Right renal cortex interstitium (tissue), 3 donors: ENCODE measurements at regions not wholly inside any gene's neighbourhood (a gene's known extent, or its start where the extent isn't known, plus 50 kb on each side); places are given as distances from the start of the nearest gene placed in this dataset.

Experiments
- DNase-seq, 3 donors: peaks; one replicate each; pipeline ENCODE4 v3.0.0-alpha.2; 2013; ENCODE audit warnings: low read depth in 3 of 3, low spot score in 2 of 3

DNA sequence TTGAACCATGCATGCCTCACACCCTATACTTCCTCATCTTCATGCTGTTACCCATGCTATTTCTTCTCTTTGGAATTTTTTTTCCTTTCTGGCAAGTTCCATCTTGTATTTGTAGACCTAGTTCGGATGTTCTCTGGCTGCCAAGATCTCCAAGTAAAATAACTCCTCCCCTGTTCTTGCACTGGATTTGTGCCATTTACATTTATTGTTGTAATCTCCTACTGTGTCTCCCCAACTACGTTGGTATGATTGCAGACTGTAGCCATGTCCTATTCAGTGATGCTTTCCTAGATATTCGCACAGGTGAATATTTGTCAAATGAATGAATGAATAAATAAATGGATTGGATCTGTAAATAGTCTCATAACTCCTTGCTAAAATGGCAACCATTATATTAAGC lies 546.0 kb downstream of the MN1 start:
- DNase-seq = no peak

DNA sequence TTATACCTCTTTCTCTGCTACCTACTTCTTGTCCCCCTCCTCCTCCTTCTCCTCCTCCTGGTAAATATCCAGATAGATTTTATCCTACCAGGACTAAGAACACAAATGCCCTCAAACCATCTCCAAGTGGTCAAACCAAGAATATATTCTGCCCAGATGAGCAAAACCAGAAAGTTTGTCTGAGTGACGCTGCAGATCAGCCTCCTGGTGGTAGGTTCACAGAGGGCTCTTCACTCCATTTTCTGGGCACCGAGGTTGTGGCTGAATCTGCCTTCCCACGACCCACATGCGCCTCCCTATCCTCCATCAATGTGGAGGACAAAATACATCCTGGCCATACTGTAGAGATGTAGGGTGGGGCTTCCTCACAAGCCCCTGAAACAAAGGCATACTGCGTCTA lies 543.6 kb downstream of the MN1 start:
- DNase-seq = no peak

- DNase-seq = no peak
Measured at GRCh38 chr22:27258616-27259172, 542.9 kb downstream of the MN1 start.

GRCh38 chr22:27259433-27259832 lies 542.1 kb downstream of the MN1 start:
- DNase-seq = no peak

GRCh38 chr22:27260087-27260698 lies 541.4 kb downstream of the MN1 start:
- no peak for DNase-seq

- DNase-seq = no peak
Measured at GRCh38 chr22:27262361-27262760, 539.2 kb downstream of the MN1 start.

GRCh38 chr22:27264184-27264583 lies 537.4 kb downstream of the MN1 start:
- DNase-seq = no peak

- no peak for DNase-seq
Measured at GRCh38 chr22:27267145-27267544, 534.4 kb downstream of the MN1 start.

DNA sequence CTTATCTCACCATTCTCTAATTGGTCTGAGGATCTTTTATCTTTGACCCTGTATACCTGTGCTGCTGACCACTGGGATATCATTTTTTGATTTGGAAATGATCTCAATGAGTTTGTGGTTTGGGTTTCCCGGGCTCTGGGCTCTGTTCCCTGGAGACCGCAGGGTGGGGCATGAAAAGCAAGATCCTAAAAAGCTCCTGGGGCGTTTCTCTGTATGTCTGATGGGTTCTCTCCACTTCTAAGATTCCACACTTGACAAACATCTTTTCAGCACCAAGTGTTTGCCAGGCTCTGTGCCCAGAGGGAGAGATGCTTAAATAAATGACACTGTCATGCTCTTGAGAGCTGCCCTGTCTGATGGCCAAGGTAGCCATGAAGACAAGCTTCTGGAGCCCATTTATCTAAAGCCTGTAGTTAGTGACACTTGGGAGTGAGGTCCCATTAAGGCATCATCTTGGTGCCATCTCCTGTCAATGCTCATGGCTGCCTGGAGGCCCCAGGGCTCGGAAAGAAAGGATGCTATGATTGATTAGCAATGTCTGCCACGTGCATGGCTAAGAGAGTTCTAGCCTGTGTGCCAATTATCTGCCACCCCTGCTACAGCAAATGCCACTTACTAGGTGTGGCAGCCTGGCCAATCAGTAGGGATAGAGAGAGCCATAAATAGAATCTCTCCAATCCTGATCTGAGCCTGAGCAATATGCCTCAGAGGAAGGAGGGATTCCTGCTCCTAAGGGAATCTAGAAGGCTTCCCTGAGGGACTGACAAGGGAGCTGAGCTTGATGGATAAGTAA lies 531.6 kb downstream of the MN1 start:
- DNase-seq = no peak

DNA sequence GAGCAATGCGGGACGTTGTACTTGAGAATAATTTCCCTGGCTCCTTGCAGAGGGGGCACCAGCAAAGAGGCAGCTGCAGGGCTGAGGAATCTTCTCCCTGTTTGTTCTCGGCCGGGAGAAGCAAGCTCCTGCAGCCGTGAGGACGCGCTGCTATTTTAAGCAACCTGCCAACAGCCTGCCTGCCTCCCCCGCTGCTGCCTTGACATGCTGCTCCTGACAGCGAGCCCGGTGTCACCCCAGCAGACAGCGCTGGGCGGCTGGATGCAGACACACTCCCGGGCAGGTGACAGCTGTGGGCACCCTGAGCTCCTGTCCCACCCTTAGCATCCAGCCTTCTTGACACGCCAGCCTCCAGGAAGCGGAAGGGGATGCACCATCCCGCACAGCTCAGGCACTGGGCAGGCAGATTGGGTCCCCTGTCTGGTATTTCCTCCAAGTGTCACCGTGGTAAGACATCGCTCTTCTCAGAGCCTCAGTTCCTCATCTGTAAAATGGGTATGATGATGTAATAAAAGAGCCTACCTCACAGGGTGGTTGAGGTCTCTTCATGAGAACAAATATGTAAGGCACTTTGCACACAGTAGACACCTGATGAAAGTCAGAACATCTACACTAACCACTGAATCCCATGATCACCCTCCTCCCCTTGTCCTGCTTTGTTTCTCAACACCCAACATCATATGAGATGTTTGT lies 530.6 kb downstream of the MN1 start:
- no peak for DNase-seq

GRCh38 chr22:27273436-27273835 lies 528.1 kb downstream of the MN1 start:
- DNase-seq = no peak

DNA sequence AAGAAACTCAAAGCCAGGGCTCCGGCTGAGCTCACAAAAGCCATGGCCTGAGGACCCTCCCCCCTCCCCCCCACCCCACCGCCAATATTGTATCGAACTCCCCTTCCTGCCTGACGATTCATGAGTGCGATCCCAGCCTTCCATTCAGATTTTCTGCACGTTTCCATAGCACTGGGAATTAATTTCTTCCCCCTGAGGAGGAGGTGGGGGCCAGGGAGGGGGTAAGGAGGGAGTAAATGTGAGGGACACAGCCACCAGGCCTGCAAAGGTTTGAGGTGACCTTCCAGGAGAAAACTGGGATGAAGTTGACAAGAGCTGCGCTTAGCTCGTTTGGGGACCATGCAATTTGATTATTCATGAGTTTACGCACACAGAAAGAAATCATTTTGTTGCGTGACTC lies 527.7 kb downstream of the MN1 start:
- DNase-seq = no peak

- no peak for DNase-seq
Measured at GRCh38 chr22:27274770-27275449, 526.6 kb downstream of the MN1 start.

GRCh38 chr22:27278946-27279345 lies 522.6 kb downstream of the MN1 start:
- no peak for DNase-seq

DNA sequence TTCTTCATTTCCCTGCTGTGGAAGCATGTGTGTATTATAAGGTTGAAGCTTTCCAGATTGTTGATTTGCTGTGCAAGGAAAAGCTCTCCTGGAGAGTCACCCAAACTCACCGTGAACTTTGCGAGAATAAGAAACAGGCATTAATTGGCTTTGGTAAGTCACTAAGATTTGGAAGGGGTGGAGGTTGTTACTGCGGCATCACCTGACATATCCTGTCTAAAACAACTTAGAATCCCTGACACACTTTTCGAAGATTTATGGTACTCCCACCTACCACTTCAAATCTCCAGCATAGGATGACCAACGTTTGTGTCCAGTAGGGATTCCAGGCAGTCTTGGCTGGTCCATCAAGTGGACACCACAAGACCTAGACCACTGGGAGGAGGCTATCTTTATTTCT lies 518.3 kb downstream of the MN1 start:
- DNase-seq = no peak

DNA sequence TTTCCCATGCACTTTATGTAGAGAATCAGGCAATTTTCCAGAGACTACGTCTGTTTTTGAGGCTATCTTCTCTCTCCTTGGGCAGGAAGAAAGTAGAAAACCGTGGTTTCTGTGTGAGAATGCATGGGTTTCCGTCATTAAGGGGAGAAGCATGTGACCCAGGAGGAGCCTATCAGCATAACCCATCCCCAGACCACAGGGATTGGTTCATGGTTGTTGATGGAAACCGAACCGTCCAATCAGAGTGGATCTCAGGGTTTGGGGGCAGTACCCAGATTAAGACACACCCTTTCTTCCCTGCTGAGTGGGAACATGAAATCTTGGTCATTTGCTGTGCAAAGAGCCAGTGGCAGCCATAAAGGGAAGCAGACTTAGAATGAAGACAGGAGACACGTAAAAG lies 517.8 kb downstream of the MN1 start:
- DNase-seq = no peak

- DNase-seq = no peak
Measured at GRCh38 chr22:27284324-27284723, 517.2 kb downstream of the MN1 start.

DNA sequence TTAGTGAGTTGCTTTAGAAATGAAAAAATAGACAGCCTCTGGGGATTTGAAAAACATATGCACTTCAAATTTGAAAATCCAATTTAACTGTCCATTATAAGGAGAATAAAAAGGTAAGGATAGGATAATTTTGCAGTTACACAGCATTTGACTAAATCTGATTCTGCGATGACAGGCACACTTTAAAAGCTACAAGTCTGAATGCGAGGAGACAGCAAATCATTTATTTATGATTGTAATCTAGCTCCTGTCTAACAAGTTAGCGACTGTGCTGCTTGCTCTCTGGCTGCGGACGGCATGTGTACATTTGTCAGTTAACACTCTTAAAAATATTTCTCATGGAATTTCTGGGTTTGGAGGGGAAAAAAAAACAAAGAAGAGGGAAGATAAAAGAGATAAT lies 514.8 kb downstream of the MN1 start:
- DNase-seq = no peak

- no peak for DNase-seq
Measured at GRCh38 chr22:27292542-27293299, 508.8 kb downstream of the MN1 start.

DNA sequence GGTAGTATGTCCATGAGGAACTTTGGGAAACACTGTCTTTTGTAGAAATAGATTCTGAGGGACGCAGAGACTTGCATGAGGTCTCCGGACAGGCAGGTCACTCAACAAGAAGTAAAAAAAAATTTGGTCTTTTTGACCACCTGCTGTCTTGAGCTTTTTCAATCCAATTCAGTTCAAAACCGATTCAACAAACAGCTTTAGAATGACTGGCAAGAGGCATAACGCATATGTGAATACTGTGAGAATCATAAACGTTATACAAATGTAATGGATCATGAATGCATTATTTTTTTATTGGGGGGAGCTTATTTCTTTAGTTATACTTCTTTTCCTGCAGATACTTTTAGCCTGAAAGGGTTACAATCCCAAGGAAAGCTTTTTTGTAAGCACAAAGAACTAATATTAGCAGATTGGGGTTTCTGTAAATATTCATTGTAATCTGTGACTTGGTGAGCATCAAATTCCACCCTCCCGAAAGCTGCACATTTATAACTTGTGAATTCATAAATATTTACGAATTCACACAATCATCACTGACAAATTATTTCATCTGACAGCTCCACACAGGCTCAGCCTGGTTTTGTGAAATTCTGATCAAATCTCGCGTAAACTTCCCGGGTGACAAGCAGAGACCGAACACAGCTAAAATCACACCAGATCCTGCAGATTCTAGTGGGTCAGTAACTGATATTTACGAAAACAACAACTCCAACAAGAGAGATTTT lies 507.7 kb downstream of the MN1 start:
- no peak for DNase-seq
